ENCODE measurements at regions not wholly inside any gene's neighbourhood (a gene's known extent, or its start where the extent isn't known, plus 50 kb on each side); places are given as distances from the start of the nearest gene placed in this dataset.

DNA sequence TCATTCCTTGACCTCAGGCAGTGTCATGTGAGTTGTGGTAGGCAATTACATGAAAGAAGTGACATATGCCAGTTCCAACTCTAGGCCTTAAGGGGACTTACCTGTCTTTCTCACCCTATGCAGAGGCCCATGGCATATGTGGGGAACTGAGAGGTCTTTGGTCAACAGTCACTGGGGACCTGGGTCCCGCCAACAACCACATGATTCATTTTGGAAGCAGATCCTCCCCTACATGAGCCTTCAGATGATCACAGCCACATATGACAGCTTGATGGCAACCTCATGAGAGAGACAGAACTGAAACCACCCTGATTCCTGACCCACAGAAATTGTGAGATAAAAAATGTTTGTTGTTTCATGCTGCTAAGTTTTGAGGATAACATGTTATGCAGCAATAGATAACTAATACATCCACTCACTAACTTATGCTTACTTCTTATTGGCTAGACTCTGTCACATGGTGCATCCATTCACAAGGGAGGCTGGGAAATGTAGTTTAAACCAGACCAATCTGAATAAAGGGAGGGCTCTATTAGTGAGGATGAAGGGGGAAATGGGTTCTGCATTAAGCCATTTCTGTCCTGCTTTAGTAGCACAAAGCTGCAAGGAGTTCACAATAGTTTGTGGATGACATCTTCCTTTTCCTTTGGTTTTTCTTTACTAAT lies 298.2 kb downstream of the HAPSTR1 start:
- Histone ChIP-seq H3K27ac (replicated peaks in 1 of 4) (no peak overlapping the region), H3K27me3 (no peaks in the 10 kb centered on the region), H3K9me3 (peaks cover 0 to 8% (median 4%) of the 10 kb centered on the region in 4 donors), H3K4me3 (no peak overlapping the region), H3K36me3 (no peaks in the 10 kb centered on the region), H3K4me1 (no peaks in the 10 kb centered on the region)
- DNase-seq (ENCODE audit: extremely low spot score), result no peak
- WGBS, result 82% methylated on average over 1 of the region's 1 CpG
- intact Hi-C loops (cut with DNase I), result no loop called here
- TF ChIP-seq POLR2AphosphoS5 (IDR thresholded peaks at IDR 0.05) (no peak), EP300 (IDR thresholded peaks at IDR 0.05) (no peak), POLR2A (IDR thresholded peaks at IDR 0.05; ENCODE audit: low read depth) (no peak)
- TF ChIP-seq, protein P1, sequence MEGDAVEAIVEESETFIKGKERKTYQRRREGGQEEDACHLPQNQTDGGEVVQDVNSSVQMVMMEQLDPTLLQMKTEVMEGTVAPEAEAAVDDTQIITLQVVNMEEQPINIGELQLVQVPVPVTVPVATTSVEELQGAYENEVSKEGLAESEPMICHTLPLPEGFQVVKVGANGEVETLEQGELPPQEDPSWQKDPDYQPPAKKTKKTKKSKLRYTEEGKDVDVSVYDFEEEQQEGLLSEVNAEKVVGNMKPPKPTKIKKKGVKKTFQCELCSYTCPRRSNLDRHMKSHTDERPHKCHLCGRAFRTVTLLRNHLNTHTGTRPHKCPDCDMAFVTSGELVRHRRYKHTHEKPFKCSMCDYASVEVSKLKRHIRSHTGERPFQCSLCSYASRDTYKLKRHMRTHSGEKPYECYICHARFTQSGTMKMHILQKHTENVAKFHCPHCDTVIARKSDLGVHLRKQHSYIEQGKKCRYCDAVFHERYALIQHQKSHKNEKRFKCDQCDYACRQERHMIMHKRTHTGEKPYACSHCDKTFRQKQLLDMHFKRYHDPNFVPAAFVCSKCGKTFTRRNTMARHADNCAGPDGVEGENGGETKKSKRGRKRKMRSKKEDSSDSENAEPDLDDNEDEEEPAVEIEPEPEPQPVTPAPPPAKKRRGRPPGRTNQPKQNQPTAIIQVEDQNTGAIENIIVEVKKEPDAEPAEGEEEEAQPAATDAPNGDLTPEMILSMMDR (IDR thresholded peaks at IDR 0.05), result no peak

- H3K4me3 ChIP-seq, result no peak overlapping the region
- H3K27me3 ChIP-seq, result no peaks in the 10 kb centered on the region
- H3K27ac ChIP-seq (replicated peaks in 1 of 4), result no peak overlapping the region
- no peaks in the 10 kb centered on the region for H3K4me1 ChIP-seq
- intact Hi-C loops (cut with DNase I), result no loop called here
- H3K9me3 ChIP-seq, result peaks cover 0 to 3% (median 1%) of the 10 kb centered on the region in 4 donors
- no peaks in the 10 kb centered on the region for H3K36me3 ChIP-seq
- DNase-seq (ENCODE audit: extremely low spot score), result no peak
- WGBS, result 83% methylated on average over 7 of the region's 7 CpGs
- no peak for TF ChIP-seq EP300 (IDR thresholded peaks at IDR 0.05)
- no peak for TF ChIP-seq POLR2AphosphoS5 (IDR thresholded peaks at IDR 0.05)
- TF ChIP-seq POLR2A (IDR thresholded peaks at IDR 0.05; ENCODE audit: low read depth), result no peak
- TF ChIP-seq, protein P1 (IDR thresholded peaks at IDR 0.05), result no peak
Observed at GRCh38 chr16:9392956-9393355, 301.5 kb downstream of the HAPSTR1 start.

DNA sequence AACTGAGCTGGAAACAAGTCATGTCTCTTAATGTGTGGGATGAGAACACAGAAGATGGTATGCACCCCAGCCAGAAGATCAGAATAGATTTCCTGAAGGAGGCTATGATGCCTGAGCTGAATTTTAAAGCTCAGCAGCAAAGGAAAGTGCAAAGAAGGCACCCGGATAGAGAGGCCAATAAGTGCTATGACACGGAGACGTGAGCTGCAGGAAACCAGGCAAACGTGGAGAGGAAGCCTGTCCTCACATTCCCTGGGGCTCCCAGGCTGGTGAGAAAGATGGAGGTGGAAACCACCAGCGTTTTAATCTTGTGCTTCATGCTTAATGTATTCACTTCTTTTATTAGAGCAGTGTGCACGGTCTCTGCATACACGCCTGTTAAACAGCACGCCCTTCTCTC lies 302.1 kb downstream of the HAPSTR1 start:
- no peak for TF ChIP-seq POLR2AphosphoS5 (IDR thresholded peaks at IDR 0.05)
- TF ChIP-seq, protein P1 (IDR thresholded peaks at IDR 0.05), result no peak
- TF ChIP-seq EP300 (IDR thresholded peaks at IDR 0.05), result no peak
- no peak for TF ChIP-seq POLR2A (IDR thresholded peaks at IDR 0.05; ENCODE audit: low read depth)
- no peak overlapping the region for H3K27ac ChIP-seq (replicated peaks in 1 of 4)
- intact Hi-C loops (cut with DNase I), result no loop called here
- no peaks in the 10 kb centered on the region for H3K4me1 ChIP-seq
- H3K36me3 ChIP-seq, result no peaks in the 10 kb centered on the region
- H3K27me3 ChIP-seq, result no peaks in the 10 kb centered on the region
- H3K4me3 ChIP-seq, result no peak overlapping the region
- DNase-seq (ENCODE audit: extremely low spot score), result no peak
- 77% methylated on average over 8 of the region's 8 CpGs for WGBS
- peaks cover 0 to 3% (median 0%) of the 10 kb centered on the region in 4 donors for H3K9me3 ChIP-seq

DNA sequence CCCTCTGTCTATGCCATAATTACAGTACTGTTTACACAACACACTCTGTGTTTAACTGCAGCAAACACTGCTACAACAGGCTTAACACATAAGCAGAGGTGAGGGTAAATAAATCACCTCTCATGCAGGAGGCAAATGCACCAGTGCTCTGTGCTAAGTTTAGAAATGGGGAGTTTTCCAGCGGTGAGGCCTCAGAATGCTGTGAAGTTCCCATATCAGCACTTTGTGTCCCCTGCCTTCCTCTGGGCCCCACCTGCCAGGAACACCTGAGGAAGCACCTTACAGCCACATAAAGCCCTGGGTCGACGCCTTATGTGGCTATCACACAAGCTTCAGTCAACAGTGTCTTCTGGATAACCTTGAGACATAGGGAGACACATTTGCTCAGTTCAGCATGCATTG lies 304.5 kb downstream of the HAPSTR1 start:
- intact Hi-C loops (cut with DNase I), result no loop called here
- DNase-seq (ENCODE audit: extremely low spot score), result no peak
- H3K9me3 ChIP-seq, result no peaks in the 10 kb centered on the region
- WGBS, result 81% methylated on average over 3 of the region's 3 CpGs
- H3K27ac ChIP-seq (replicated peaks in 1 of 4), result no peak overlapping the region
- H3K4me3 ChIP-seq, result no peak overlapping the region
- TF ChIP-seq POLR2A (IDR thresholded peaks at IDR 0.05; ENCODE audit: low read depth) (no peak), EP300 (IDR thresholded peaks at IDR 0.05) (no peak), POLR2AphosphoS5 (IDR thresholded peaks at IDR 0.05) (no peak)
- TF ChIP-seq, protein P1 (IDR thresholded peaks at IDR 0.05), result no peak
- H3K27me3 ChIP-seq, result no peaks in the 10 kb centered on the region
- H3K4me1 ChIP-seq, result no peaks in the 10 kb centered on the region
- H3K36me3 ChIP-seq, result no peaks in the 10 kb centered on the region

DNA sequence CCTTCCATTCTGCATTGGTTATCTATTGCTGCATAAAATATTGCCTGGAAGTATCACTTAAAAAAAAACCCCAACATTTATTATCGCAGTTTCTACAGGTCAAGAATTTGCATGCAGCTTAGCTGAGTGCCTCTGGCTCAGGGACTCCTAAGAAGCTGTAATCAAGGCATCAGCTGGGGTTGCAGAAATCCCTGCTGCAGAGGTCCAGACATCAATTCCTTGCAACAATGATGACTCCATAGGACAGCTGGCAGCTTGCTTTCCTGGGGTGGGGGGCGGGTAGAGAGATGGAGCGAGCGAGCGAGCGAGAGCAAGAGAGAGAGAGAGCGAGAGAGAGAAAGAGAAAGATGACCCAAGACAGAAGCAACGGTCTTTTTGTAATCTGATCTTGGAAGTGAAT lies 308.1 kb downstream of the HAPSTR1 start:
- 58% methylated on average over 8 of the region's 8 CpGs for WGBS
- intact Hi-C loops (cut with DNase I), result no loop called here
- H3K36me3 ChIP-seq, result no peaks in the 10 kb centered on the region
- H3K27ac ChIP-seq (replicated peaks in 1 of 4), result no peak overlapping the region
- TF ChIP-seq POLR2AphosphoS5 (IDR thresholded peaks at IDR 0.05) (no peak), POLR2A (IDR thresholded peaks at IDR 0.05; ENCODE audit: low read depth) (no peak), EP300 (IDR thresholded peaks at IDR 0.05) (no peak)
- TF ChIP-seq, protein P1 (IDR thresholded peaks at IDR 0.05), result no peak
- no peak overlapping the region for H3K4me3 ChIP-seq
- H3K9me3 ChIP-seq, result no peaks in the 10 kb centered on the region
- H3K4me1 ChIP-seq, result no peaks in the 10 kb centered on the region
- no peaks in the 10 kb centered on the region for H3K27me3 ChIP-seq
- DNase-seq (ENCODE audit: extremely low spot score), result no peak
